Caki2 (cell line): ENCODE measurements at regions not wholly inside any gene's neighbourhood (a gene's known extent, or its start where the extent isn't known, plus 50 kb on each side); places are given as distances from the start of the nearest gene placed in this dataset.
A peak's percentile ranks its signal among the peaks of the same experiment; 100 is the strongest.

Source experiments
- DNase-seq: peaks from one replicate; pipeline ENCODE4 v3.0.0-alpha.2; 2015; ENCODE audit warnings: low read depth
- in situ Hi-C: cut with HindIII; loops from 2 replicates; pipeline ENCODE4 v1.10.0; 2016; ENCODE audit warnings: low sequenced_read_pairs, low pct_unique_long_range_greater_than_20kb, mixed read lengths

DNA sequence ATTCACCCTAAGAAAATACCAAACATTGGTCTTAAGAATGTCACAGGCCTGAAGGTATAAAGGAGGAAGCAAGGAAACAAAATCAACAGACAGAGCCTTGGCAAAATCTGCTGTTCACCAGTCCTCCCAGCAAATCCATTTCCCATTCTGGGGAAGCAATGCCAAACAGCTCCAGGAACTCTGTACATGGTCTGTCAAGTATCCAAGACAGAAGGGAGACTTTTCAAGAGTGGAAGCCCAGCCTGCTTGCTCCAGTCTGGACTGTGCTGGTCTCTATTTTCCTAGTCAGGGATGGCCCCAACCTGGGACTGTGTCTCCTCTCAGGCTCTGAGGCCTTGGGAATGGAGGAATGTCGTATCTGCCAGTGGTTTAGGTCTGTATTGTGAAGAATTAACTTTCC lies 251.5 kb downstream of the DAD1 start:
- DNase-seq: no peak
- in situ Hi-C loops: no loop called here

DNA sequence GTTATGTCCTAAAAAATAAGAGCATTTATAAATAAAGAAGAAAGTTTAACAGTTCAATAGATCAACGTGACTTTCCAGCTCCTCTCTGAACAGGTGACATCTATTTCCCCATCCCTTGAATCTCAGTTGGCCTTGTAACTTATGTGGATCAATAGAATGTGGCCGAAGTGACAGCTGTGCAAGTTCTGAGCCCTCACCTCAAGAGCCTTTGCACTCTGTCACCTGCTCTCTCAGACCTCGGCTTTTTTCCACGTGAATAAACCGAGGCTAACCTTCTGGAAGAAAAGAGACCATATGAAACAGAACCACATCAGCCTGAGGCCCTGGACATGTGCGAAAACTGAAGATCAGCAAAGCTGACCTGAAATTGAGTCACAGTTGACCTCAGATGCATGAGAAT lies 253.0 kb downstream of the DAD1 start:
- DNase-seq: no peak
- in situ Hi-C loops: no loop called here

DNA sequence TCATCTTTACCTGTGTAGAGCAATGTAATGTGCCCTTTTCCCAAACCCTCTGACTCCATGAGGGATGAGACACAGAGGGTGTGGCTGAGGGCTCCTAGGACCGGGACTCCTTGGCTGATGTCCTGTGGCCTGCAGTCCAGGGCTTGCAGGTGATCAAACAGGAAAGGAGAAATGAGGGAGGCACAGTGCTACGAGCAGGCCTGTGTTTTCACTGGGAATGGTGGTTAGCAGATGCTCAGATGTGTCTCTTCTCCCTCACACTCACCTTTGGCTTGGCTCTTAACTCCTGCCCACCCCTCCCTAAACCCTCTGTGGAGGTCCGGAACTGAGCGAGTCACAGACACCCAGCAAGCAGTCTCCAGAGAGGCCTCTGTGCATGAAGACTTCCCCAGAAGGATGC lies 254.4 kb downstream of the DAD1 start:
- no peak for DNase-seq
- in situ Hi-C loops: no loop called here

DNA sequence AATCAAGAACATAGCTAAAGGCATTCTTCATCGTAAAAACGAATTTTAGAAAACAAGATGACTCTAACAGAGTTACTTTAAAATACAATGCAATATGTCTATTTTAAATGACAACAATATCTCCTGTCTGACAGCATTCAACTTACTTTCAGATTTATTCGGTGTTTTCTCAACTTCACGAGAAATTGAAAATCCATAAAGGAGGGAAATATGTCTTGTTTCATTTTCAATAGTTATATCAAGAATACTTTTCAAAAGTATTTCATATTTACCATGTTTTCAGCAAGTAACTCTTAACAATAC lies 254.8 kb downstream of the DAD1 start:
- in situ Hi-C loops: no loop called here
- DNase-seq: no peak

DNA sequence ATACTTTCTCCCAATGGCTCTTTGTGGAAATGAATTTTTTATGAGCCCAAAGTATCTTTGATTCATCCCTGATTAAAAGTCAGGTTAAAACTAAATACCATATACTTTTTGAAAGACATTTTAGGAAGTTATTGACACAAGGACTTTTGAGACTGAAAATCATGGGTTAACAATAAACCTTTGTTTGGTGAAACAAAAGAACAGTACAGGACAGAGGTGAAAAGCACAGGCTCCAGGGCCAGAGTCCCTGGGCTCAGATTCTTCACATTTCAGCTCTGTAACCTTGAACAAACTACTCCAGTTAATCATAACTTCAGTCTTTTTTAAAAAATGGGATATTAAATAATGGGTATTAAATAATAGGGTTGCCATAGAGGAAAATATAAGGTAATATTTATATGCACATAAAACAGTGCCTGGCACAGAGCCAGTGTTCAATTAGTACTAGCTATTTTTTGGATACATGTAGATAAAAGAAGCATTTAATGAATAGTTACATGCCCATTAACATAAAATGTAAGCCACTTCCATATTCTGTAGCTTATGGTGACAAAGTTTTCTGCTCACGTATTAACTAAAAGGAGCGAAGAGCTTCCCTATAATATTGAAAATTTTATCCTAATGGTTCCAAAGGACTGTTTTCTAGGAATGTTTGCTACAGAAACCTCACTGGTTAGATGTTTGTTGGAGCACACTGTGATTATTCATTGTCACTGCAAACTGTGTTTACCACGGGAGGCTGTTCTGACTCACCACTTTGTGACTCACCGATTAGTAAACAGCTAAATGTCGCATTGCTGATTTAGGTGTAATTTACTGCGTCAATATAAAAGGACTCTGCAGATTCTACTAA lies 255.4 kb downstream of the DAD1 start:
- DNase-seq: peak; percentile 33
- in situ Hi-C loops: no loop called here

DNA sequence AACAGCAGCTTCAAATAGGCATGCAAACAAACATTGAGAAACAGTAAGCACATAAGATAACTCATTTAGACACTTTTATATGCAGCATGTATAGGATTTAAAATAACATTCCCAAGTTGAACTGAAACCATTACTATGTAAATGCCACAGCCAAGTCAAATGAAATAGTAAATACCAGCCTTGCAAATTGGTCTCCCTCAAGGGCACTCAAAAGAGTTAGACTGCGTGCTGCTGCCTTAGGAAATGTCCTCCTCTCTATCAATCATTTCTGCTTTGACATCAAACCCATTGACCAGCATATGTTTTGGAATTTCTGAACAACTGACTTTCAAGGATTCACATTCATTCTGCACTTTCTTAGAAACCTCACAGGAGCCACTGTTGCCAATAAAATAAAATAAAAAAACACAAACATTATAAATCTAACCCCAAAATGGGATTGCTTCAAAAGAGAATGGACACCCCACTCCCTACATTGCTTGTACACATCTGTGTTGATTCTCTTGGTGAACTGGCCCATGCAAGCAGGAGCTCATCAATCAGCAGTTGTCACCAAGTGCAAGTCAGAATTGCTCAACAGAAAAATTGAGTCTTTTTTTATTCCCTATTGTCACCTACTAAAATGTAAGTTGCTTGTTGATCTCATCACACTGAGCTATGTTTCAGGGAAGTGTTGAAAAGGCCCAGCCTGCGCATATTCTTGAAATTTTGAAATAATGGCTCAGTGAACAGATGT lies 256.2 kb downstream of the DAD1 start:
- in situ Hi-C loops: no loop called here
- DNase-seq: no peak

DNA sequence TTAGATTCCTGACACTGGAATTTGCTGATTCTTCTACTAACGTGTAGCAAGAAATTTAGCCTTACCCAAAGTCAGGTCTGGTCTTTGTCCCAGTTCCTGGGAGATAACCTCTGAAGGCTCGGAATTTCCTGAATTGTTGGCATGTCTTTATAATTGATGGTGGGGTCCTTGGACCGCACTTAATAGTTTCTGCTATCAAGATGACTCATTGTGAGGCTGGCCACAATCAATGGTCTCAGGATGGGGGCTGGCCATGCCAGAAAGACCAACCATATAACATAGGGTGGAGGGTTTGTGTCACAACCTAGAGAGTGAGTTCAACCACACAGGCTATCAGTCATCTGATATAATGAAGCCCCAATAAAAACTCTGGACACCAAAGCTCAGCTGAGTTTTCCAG lies 259.7 kb downstream of the DAD1 start:
- DNase-seq: no peak
- in situ Hi-C loops: no loop called here

DNA sequence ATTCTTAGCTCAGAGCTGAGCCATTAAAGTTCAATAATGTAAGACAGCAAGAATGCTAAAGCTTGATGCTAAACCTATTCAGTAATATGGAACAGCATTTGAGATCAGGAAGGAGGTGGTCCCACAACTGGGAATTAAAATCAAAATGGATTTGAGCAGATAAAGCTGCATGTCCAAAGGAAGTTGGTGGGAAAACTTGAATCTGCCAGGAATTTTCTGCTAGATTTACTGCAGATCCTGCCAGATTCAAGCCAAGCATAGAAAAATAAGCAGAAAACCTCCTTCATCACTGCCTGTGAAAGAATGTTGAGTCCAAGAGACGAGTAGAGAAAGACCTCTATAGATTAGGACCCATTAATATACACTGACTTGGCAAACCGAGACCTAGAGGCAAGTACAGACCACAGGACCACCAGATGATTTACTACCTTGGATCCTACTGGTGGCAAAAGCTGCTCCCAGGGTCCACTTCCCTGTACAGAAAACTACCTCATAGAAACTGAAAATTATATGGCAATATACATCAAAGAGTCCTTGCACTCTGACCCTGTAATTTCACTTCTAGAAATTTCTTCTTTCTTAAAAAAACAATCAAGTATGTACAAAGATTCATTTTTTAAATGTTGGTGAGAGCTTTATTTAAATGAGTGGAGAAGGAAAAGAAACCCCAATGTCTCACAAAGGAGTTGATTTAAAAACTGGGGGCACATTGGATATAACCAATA lies 263.2 kb downstream of the DAD1 start:
- in situ Hi-C loops: no loop called here
- no peak for DNase-seq

DNA sequence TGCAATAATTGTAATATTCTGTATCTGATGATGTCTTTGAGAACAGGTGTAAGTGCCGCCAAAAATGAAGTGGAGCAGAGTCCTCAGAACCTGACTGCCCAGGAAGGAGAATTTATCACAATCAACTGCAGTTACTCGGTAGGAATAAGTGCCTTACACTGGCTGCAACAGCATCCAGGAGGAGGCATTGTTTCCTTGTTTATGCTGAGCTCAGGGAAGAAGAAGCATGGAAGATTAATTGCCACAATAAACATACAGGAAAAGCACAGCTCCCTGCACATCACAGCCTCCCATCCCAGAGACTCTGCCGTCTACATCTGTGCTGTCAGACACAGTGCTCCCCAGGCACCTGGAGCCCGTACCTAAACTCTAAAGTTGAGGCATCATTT lies 268.7 kb downstream of the DAD1 start:
- no peak for DNase-seq
- in situ Hi-C loops: no loop called here

DNA sequence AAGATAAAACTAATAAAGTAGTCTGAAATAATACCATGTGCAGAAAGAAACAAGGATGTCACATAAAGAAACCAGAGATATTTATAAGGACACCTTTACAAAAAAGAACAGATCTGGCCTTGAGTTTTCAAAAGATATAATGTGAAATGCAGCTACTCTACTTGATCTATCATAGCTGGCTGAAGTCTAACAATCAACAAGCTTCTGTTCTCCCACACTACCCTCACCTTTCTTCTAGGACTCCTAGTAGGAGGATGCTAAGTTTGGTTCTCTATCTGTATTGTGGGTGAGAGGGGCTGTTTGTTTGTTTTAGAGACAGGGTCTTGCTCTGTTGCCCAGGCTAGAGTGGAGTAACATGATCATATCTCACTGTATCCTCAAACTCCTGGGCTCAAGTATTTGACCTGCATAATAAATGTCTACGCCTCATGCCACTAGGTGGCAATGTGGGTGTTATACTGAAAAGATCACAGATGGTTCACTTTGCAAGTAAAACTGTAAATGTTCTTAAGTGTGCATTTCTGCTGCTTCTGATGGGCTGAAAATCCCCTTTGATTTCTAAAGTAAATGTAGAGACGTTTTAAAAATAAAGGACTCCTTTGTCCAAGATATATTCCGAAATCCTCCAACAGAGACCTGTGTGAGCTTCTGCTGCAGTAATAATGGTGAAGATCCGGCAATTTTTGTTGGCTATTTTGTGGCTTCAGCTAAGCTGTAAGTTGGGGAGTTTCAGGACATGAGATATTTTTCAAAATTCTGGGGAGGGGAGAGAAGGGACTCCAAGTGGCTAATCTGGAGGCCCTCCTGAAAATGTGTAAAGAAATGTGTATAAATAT lies 269.3 kb downstream of the DAD1 start:
- in situ Hi-C loops: no loop called here
- DNase-seq: peak; percentile 37

DNA sequence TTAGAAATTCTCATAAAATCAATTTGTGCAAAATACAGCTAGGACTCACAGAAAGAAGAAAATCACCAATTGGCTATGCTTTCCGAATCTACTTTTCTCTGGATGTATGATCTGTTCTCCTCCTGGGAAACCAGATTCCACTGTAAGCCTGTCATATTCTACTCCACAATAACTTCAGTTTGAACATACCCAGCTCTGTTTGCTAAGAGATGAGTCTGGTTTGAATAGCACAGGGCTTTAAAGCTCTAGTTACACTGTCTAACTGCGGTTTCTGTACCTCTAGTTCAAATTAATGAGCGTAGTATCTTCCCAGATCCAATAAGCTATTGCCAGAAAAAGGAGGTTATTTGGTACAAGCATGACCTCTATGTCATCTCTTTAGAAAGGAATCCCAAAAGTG lies 270.1 kb downstream of the DAD1 start:
- DNase-seq: no peak
- in situ Hi-C loops: no loop called here

DNA sequence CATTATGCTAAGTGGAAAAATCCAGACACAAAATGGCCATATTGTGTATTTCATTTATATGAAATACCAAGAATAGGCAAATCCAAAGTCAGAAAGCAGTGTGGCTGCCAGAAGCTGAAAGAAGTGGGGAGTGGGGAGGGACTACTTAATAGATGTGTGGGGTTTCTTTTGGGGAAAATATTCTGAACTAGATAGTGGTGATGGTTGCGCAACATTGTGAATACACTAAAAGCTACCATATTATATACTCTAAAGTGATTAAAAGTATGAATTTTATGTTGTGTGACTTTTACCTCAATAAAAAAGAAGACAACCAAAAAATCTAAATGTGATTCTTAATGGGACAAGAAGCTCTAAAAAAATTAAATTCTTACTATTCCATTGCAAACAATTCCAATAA lies 272.6 kb downstream of the DAD1 start:
- in situ Hi-C loops: no loop called here
- no peak for DNase-seq

DNA sequence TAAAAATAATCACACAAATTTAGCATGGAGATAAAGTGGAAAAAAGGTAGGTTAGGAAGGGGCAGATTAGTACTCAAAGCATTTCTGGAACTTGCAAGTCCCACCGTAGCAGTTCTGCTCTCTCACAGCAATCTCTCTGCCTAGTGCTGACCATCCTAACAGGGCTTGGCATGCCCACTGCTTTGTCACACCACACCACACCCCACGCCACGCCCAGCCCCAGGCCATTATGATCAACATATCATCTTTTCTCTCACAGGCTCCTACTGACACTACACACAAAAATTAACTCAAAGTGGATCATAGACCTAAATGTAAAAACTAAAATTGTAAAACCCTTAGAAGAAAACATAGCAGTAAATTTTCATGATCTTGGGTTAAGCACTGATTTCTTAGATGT lies 273.7 kb downstream of the DAD1 start:
- no peak for DNase-seq
- in situ Hi-C loops: no loop called here

DNA sequence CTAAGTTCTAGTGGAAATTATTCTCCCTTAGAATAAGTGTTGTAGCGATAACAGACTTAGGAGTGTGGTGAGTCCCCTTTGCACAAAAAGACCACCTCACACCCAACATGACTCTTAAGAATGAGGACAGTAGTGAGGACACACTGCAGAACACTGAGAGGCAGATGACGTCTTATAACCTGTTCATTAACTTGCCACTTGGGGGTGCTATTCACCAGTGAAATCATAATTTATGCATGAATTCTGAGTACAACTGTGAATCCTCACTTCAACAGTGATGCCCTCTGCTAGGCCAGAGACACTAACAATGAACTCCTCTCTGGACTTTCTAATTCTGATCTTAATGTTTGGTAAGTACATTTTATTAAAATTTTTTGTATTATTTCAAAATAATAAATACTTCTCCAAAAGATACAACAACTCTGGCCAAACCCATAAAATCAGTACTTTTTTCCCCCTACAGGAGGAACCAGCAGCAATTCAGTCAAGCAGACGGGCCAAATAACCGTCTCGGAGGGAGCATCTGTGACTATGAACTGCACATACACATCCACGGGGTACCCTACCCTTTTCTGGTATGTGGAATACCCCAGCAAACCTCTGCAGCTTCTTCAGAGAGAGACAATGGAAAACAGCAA lies 274.7 kb downstream of the DAD1 start:
- peak; percentile 16 for DNase-seq
- in situ Hi-C loops: no loop called here

DNA sequence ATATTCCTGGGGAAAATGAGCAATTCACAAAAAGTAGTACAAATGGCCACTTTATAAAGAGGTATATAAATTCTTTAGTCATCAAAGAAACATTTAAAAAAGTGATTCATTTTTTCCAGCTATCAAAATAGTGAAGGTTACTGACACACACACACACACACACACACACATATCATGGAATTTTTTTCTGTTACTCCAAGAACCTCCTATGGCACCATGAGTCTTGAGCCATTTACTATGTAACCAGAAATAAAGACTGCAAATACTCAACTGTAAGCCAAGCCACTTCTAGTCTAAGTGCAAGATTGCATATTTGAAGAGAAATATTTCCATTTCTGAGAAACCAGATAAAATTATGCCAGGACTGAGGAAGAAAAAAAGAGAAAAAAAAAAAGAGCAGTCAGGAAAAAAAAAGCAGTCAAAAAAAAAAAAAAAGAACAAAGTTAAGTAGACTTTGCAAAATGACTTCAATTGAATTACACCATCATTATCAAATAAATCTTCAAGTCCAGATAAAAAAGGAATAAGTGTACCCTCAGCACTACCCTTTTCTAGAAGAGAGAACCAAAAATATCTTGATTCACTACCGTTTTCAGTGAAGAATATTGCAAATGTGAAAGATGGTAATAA lies 275.7 kb downstream of the DAD1 start:
- DNase-seq: no peak
- in situ Hi-C loops: no loop called here

DNA sequence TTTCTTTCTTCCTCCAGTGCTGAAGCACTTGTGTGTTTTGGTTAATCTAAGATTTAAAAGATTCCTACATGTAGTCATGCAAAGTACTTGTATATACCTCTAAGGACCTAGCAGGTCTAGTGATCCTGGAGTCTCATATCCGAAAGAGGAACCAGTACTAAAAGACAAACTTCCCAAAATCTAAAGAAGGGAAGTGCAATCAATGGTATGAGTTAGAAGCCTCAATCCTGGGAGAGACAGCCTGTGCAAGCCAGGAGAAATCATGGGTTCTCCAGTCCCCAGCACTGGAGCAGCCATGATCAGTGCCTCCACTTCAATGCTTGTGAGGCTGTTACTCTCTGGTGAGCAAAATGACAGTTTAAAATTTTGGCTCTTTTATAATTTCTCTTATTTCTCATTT lies 277.4 kb downstream of the DAD1 start:
- DNase-seq: no peak
- in situ Hi-C loops: no loop called here

DNA sequence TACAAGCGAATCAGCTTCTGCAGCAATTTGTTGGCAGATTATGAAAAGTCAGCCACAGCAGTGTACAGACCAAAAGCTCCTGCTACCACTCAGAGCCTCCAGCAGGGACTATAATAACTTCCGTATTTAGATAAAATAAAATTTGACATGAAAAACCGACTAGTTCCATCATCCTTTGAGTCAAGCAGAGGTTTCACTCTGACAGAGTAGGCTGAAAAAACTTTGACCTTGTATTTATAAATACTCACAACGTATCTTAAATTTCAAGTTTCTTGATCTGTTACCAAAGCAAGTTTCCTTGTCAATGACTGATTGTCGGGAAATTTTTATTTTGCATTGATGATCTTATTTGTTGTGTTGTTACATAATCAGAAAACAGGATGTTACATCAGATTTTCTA lies 283.4 kb downstream of the DAD1 start:
- no peak for DNase-seq
- in situ Hi-C loops: no loop called here

DNA sequence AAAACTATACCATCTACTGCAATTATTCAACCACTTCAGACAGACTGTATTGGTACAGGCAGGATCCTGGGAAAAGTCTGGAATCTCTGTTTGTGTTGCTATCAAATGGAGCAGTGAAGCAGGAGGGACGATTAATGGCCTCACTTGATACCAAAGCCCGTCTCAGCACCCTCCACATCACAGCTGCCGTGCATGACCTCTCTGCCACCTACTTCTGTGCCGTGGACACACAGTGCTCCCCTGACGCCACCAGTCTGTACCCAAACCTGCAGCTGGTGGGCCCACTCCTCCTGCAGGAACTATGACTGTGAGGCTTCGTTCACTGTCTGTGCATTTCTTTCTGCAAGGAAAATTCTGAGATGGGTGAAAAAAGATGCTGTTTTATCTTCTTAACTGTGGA lies 284.7 kb downstream of the DAD1 start:
- in situ Hi-C loops: no loop called here
- no peak for DNase-seq
